ENCODE measurements at regions not wholly inside any gene's neighbourhood (a gene's known extent, or its start where the extent isn't known, plus 50 kb on each side); places are given as distances from the start of the nearest gene placed in this dataset.

DNA sequence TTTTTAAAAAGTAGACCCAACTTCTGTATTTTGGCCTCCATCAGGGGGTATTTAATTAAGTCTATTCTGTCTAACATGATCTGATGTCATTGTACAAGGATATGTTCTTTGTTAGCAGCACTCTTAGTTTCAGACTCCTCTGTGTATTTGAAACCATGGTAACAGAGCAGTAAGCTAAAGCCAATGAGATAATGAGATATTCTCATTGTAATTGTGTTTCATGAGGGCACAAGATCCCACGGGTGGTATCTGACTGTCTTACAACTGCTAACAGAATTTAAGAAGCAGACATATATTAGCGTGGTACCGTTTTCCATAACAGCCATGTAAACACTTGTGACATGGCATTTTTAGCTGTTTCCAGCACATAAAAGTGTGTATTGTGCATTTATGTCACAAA, 251.2 kb upstream of the VEPH1 start:
- TF ChIP-seq, protein P1, sequence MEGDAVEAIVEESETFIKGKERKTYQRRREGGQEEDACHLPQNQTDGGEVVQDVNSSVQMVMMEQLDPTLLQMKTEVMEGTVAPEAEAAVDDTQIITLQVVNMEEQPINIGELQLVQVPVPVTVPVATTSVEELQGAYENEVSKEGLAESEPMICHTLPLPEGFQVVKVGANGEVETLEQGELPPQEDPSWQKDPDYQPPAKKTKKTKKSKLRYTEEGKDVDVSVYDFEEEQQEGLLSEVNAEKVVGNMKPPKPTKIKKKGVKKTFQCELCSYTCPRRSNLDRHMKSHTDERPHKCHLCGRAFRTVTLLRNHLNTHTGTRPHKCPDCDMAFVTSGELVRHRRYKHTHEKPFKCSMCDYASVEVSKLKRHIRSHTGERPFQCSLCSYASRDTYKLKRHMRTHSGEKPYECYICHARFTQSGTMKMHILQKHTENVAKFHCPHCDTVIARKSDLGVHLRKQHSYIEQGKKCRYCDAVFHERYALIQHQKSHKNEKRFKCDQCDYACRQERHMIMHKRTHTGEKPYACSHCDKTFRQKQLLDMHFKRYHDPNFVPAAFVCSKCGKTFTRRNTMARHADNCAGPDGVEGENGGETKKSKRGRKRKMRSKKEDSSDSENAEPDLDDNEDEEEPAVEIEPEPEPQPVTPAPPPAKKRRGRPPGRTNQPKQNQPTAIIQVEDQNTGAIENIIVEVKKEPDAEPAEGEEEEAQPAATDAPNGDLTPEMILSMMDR (IDR thresholded peaks at IDR 0.05) = no peak
- TF ChIP-seq POLR2A (IDR thresholded peaks at IDR 0.05; ENCODE audit: low read depth) = no peak
- TF ChIP-seq POLR2AphosphoS5 (IDR thresholded peaks at IDR 0.05) = no peak
